ENCODE measurements at regions not wholly inside any gene's neighbourhood (a gene's known extent, or its start where the extent isn't known, plus 50 kb on each side); places are given as distances from the start of the nearest gene placed in this dataset.

DNA sequence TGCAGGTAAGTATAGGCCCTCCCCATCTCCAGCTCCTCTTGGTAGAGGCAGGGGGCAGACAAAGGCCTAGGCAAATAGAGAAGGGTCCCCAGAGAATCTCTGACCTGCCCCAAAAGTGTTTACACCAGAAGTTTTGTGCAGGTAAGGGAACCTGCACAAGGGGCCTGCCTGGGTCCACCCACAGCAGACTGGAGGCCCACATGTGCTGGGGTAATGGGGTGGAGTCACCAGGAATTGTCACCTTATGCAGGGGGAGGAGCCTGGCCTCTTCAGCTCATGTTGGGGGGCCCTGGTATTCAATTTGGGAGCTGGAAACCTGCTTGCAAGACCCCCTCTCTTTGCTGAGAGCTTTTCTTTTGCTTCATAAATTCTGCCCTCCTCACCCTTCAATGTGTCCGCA is 302.7 kb downstream of the ZEB1 start:
- TF ChIP-seq U2AF2 (optimal IDR thresholded peaks at IDR 0.05; ENCODE audit: low read depth, low read length) = no peak
- no peak for TF ChIP-seq ZNF384 (IDR thresholded peaks at IDR 0.05; ENCODE audit: low read depth, low read length)
- TF ChIP-seq EZH2 (IDR thresholded peaks at IDR 0.05; ENCODE audit: borderline replicate concordance, low read depth, low read length) = no peak
- TF ChIP-seq NR2C2 (CRISPR knock-in tag; IDR thresholded peaks at IDR 0.05) = no peak
- no peak for TF ChIP-seq NR2C2 (tag; IDR thresholded peaks at IDR 0.05)
- TF ChIP-seq CTCF (IDR thresholded peaks at IDR 0.05 in 2 of 3, conservative IDR thresholded peaks at IDR 0.05 in 1 of 3; ENCODE audit: insufficient read depth in 2 of 3, low read depth in 1 of 3, low read length in 3 of 3) = no peak
- no peak for TF ChIP-seq ADNP (tag; IDR thresholded peaks at IDR 0.05)
- no peak for TF ChIP-seq NFRKB (IDR thresholded peaks at IDR 0.05; ENCODE audit: low read depth)
- no peak for TF ChIP-seq NR2C1 (IDR thresholded peaks at IDR 0.05)
- no peak for TF ChIP-seq NR2C1 (tag; IDR thresholded peaks at IDR 0.05)
- no peak for TF ChIP-seq PKNOX1 (IDR thresholded peaks at IDR 0.05)
- no peak for TF ChIP-seq RBM22 (IDR thresholded peaks at IDR 0.05; ENCODE audit: low read depth, low read length, poor library complexity, severe bottlenecking)
- TF ChIP-seq JUNB (CRISPR knock-in tag; conservative IDR thresholded peaks at IDR 0.05) = no peak
